Effector CD8-positive, alpha-beta T cell (primary cell): ENCODE measurements at regions not wholly inside any gene's neighbourhood (a gene's known extent, or its start where the extent isn't known, plus 50 kb on each side); places are given as distances from the start of the nearest gene placed in this dataset.
"Not testable (repeated sequence)": the region's sequence is repeated elsewhere in the genome, so short reads cannot be mapped to it uniquely, and the experiment has no call there.

Experiments used
- DNase-seq: peaks from one replicate; lab custom pipeline; 2025; lab: John Stamatoyannopoulos, UW

DNA sequence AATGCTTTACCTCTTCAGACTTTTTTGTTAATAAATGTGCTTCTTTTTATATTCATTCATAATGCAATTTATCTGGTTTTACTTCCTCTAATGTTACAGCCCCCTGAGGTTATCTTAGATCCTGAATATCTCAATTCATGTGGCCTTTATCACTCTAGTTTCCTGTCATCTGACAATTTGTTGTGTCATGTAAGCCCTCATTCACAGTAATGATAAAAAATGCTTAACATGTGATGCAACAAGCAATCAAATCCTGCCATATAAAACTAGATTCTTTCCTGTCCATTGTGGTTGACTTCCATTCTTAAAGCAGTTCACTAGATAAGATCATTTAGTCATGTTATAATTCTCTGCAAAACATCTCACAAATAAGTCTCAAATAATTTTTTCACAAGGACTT lies 991.2 kb upstream of the ACO1 start:
- no peak for DNase-seq

GRCh38 chr9:31394015-31394473 lies 990.4 kb upstream of the ACO1 start:
- DNase-seq: no peak

GRCh38 chr9:31412081-31412480 lies 972.4 kb upstream of the ACO1 start:
- DNase-seq: no peak

GRCh38 chr9:31415164-31415563 lies 969.3 kb upstream of the ACO1 start:
- no peak for DNase-seq

- DNase-seq: no peak
Measured at GRCh38 chr9:31418419-31418818, 966.0 kb upstream of the ACO1 start.

DNA sequence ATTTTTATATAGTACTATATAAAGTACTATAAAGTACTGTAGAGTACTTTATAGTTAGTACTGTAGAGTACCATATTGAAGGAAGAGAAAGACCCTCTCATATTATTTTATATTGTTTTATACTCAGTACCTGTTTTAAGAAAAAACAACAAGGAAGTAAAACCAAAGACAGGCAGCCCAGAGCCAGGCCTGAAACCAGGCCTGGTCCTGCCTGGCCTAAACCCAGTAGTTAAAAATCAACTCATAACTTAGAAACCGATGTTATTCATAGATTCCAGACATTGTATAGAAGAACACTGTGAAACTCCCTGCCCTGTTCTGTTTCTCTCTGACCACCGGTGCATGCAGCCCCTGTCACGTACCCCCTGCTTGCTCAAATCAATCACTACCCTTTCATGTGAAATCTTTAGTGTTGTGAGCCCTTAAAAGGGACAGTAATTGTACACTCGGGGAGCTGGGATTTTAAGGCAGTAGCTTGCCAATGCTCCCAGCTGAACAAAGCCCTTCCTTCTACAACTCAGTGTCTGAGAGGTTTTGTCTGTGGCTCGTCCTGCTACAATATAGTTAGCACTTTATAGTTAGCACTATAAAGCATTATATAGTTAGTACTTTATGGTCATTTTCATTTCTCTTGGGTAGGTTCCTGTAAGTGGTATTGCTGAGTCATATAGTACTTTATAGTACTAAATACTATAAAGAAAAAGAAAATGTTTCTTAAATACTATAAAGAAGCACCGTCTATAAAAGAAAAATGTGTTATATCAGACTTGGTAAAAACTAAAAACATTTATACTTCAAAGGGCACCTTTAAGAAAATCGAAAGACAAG lies 940.6 kb upstream of the ACO1 start:
- DNase-seq: not testable (repeated sequence)

- no peak for DNase-seq
Measured at GRCh38 chr9:31445357-31445756, 939.1 kb upstream of the ACO1 start.

DNA sequence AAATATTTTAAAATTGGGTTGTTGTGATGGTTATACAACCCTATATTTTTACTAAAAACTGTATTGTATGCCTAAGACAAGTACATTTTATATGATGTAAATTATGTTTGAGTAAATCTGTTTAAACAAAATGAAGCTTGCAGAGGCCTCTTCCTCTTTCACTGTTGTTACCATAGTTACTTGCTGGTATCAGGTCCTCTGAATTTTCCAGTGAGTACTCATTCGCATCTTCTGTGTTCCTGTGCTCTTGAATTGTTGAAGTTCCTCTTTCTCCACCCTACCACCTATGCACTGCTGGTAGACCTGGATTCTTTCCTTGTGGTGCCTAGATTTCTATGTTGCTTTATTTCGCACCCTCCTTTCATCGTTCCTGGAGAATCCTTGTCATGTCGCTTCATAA lies 938.5 kb upstream of the ACO1 start:
- no peak for DNase-seq

- no peak for DNase-seq
Measured at GRCh38 chr9:31467075-31467474, 917.4 kb upstream of the ACO1 start.

DNA sequence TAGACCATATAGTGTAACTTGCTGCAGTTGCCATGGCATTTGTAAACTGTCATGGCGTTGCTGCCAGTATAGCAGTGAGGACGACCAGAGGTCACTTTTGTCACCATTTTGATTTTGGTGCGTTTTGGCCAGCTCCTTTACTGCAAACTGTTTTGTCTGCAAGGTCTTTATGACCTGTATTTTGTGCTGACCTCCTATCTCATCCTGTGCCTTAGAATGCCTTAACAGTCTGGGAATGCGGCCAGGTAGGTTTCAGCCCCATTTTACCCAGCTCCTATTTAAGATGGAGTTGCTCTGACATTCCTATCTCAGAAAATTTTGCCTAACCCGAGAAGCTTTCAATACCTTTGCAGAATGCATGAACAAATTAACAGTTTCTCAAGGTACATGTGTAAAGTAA lies 914.4 kb upstream of the ACO1 start:
- no peak for DNase-seq

DNA sequence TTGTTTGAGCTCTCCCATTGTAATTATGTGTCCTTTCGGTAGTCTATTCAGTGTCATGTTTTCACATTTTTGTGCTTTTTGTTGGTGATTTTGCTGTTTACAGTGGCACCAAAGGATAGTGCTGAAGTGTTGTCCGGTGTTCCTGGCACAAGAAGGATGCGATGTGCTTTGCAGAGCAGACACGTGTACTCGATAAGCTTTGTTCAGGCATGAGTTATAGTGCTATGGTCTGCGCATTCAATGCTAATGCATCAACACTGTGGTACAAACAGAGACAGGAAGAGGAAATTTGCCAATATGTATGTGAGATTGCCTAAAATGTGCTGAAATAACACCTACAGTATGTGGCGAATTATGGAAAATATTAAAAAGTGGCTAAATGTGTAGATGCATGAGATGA lies 913.4 kb upstream of the ACO1 start:
- no peak for DNase-seq

GRCh38 chr9:31486630-31487029 lies 897.8 kb upstream of the ACO1 start:
- DNase-seq: no peak

DNA sequence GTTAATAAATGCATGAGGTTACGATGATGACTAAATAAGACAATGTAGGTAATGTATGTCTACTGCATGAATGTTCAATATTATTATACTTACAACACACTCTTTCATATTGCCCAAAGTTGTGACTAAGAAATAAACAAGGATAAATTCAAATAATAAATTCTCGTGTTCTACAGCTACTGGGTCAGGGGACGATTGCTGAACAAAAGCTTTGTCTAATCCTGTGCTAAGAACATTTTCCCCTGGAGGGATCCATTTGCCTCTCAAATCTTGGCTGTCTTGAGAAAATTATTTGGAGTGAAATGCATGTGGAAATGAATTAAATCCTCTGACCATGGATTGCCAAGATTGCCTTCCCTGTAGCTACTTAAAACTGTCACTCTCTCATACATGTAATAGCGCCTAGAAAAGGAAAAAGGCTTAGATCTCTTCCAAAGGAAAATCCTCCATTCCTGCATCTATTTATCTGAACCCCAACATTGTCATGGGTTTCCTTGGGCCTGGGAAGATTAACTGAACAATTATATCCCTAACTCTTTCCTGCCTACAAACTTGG lies 893.8 kb upstream of the ACO1 start:
- no peak for DNase-seq

DNA sequence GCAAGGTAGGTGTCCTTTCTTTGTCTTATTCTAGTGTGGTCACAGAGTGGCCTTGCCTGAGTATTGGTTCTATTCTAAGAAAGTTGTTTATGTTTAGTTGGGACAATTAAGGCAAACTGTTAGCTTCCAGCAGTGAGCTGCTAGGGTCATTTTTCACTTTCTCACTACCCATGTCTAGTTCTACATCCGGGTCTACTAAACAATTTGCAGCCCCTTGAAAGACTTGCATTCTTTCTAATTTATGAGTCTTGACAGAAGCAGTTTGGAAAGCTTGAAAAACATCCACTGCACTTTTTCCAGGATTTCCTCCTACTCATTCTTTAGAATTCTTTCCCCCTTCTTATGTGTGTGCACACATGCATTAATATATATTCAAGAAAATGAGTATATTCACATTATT lies 892.2 kb upstream of the ACO1 start:
- no peak for DNase-seq

DNA sequence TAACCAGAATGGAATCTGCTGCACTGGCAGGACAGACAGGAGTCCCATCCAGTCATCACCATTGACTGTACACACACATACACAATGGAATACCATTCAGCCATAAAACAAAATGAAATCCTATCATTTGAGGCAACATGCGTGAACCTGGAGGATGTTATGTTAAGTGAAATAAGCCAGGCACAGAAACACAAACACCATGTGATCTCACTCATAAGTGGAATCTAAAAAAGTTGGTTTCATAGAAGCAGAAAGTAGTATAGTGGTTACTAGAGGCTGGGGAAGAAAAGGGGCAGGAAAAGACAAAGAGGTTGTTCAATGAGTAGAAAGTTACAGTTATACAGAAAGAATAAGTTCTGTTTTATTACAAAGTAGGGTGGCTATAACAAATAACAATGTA lies 884.0 kb upstream of the ACO1 start:
- DNase-seq: no peak

DNA sequence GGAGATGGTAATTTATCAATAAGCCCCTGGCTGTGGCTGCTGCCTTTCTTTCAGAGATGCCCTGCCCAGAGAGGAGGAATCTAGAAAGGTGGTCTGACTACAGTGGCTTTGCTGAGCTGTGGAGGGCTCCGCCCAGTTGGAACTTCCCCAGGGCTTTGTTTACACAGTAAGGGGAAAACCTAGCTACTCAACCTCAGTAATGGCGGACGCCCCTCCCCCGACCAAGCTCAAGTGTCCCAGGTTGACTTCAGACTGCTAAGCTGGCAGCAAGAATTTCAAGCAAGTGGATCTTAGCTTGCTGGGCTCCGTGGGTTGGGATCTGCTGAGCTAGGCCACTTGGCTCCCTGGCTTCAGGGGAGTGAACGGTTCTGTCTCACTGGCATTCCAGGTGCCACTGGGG lies 865.4 kb upstream of the ACO1 start:
- DNase-seq: no peak

DNA sequence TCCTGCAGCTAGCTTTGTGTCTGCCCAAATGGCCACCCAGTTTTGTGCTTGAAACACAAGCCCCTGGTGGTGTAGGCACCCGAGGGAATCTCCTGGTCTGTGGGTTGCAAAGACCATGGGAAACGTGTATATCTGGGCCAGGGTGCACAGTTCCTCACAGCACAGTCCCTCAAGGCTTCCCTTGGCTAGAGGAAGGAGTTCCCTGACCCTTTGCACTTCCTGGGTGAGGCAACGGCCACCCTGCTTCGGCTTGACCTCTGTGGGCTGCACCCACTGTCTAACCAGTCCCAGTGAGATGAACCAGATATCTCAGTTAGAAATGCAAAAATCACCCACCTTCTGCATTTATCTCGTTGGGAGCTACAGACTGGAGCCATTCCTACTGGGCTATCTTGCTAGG lies 865.0 kb upstream of the ACO1 start:
- no peak for DNase-seq

DNA sequence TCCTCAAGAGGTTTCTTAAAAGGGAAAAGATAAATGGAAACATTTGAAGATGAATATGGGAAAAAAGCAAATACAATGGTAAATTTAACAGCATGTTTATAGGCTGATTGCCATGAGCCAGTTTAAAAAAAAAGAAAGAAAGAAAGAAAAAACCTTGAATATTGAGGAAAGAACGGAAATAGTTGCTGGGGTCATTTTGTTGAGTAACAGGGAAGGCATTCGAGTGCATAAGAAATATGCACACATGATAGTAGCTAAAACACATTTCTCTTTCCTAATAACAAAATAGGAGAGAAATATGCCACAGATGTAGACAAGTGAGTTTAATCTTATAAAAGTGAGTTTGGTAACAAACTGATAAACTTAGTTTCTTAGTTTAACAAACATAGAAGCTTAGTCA lies 864.6 kb upstream of the ACO1 start:
- no peak for DNase-seq

- no peak for DNase-seq
Measured at GRCh38 chr9:31520301-31521085, 864.0 kb upstream of the ACO1 start.

GRCh38 chr9:31535651-31536050 lies 848.8 kb upstream of the ACO1 start:
- DNase-seq: no peak

DNA sequence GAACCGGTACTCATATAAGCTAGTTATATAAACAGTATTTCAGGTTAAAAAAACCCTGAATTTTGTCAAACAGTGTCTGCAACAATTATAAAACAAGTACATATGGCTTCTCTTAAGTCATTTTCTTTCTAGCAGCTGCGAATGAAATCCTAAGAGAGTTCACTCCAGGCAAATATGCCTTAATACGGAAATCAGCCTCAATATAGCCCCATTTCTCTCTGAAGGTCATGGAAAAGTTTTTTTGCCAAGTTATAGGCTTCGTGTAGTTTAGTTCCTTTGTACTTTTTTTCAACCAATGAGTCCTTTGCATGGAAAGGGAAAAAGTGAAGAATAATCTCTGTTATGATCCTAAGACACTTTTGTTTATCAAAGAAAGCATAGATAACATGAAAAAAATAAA lies 848.0 kb upstream of the ACO1 start:
- no peak for DNase-seq

- DNase-seq: no peak
Measured at GRCh38 chr9:31541721-31542281, 842.6 kb upstream of the ACO1 start.
